Immature natural killer cell (primary cell): ENCODE measurements at regions not wholly inside any gene's neighbourhood (a gene's known extent, or its start where the extent isn't known, plus 50 kb on each side); places are given as distances from the start of the nearest gene placed in this dataset.
"Not testable (repeated sequence)": the region's sequence is repeated elsewhere in the genome, so short reads cannot be mapped to it uniquely, and the experiment has no call there.

Source experiments
- DNase-seq, 3 donors: peaks; one replicate each; pipeline ENCODE4 v3.0.0; 2022; ENCODE audit warnings: mixed read lengths in 1 of 3
- H3K27ac Mint-ChIP-seq, 6 donors: one replicate each; pipeline ENCODE4 v1.8.0; 2020; ENCODE audit warnings: mixed read lengths in 6 of 6, mild to moderate bottlenecking in 5 of 6, inconsistent platforms in 4 of 6, moderate library complexity in 3 of 6
- H3K27me3 Mint-ChIP-seq, 3 donors: one replicate each; pipeline ENCODE4 v1.8.0; 2020 to 2021; ENCODE audit warnings: low read depth in 3 of 3, mild to moderate bottlenecking in 3 of 3, mixed read lengths in 3 of 3, moderate library complexity in 3 of 3, inconsistent platforms in 1 of 3
- H3K36me3 Mint-ChIP-seq, 3 donors: one replicate each; pipeline ENCODE4 v1.8.0; 2020; ENCODE audit warnings: mixed read lengths in 3 of 3, inconsistent platforms in 2 of 3, mild to moderate bottlenecking in 2 of 3
- H3K4me1 Mint-ChIP-seq, 2 donors: one replicate each; pipeline ENCODE4 v1.8.0; 2020; ENCODE audit warnings: inconsistent platforms in 2 of 2, mild to moderate bottlenecking in 2 of 2, mixed read lengths in 2 of 2, moderate library complexity in 1 of 2
- H3K4me3 Mint-ChIP-seq, 5 donors: one replicate each; pipeline ENCODE4 v1.8.0; 2020; ENCODE audit warnings: mild to moderate bottlenecking in 5 of 5, mixed read lengths in 5 of 5, inconsistent platforms in 3 of 5, moderate library complexity in 3 of 5
- H3K9me3 Mint-ChIP-seq, 6 donors: one replicate each; pipeline ENCODE4 v1.8.0; 2020; ENCODE audit warnings: mild to moderate bottlenecking in 6 of 6, mixed read lengths in 6 of 6, inconsistent platforms in 4 of 6, moderate library complexity in 3 of 6

- H3K36me3 Mint-ChIP-seq = no peaks in the 10 kb centered on the region
- no peak for DNase-seq
- H3K27me3 Mint-ChIP-seq = no peaks in the 10 kb centered on the region
- H3K4me3 Mint-ChIP-seq = no peak overlapping the region
- no peaks in the 10 kb centered on the region for H3K4me1 Mint-ChIP-seq
- peaks cover 3 to 41% (median 32%) of the 10 kb centered on the region in 6 donors for H3K9me3 Mint-ChIP-seq
- no peak overlapping the region for H3K27ac Mint-ChIP-seq
These were observed 564.9 kb upstream of the TUSC1 start for GRCh38 chr9:26243029-26243697.

GRCh38 chr9:26240020-26240419 lies 561.8 kb upstream of the TUSC1 start:
- Mint-ChIP-seq H3K4me1 (no peaks in the 10 kb centered on the region), H3K27me3 (no peaks in the 10 kb centered on the region), H3K36me3 (no peaks in the 10 kb centered on the region), H3K4me3 (no peak overlapping the region), H3K27ac (no peak overlapping the region), H3K9me3 (peaks cover 0 to 45% (median 23%) of the 10 kb centered on the region in 6 donors)
- DNase-seq = no peak

- Mint-ChIP-seq H3K4me3 (no peak overlapping the region), H3K27ac (no peak overlapping the region), H3K27me3 (peaks cover 0 to under 1% (median 0%) of the 10 kb centered on the region in 3 donors), H3K9me3 (peaks cover 3 to 51% (median 21%) of the 10 kb centered on the region in 6 donors), H3K36me3 (no peaks in the 10 kb centered on the region), H3K4me1 (no peaks in the 10 kb centered on the region)
- no peak for DNase-seq
These were observed 559.0 kb upstream of the TUSC1 start for GRCh38 chr9:26237256-26237655.

GRCh38 chr9:26234865-26235264 lies 556.6 kb upstream of the TUSC1 start:
- H3K9me3 Mint-ChIP-seq = peaks cover 0 to 61% (median 21%) of the 10 kb centered on the region in 6 donors
- H3K4me1 Mint-ChIP-seq = no peaks in the 10 kb centered on the region
- H3K27ac Mint-ChIP-seq = no peak overlapping the region
- H3K36me3 Mint-ChIP-seq = no peaks in the 10 kb centered on the region
- H3K4me3 Mint-ChIP-seq = no peak overlapping the region
- H3K27me3 Mint-ChIP-seq = peaks cover 0 to 2% (median 0%) of the 10 kb centered on the region in 3 donors
- no peak for DNase-seq

GRCh38 chr9:26231391-26231790 lies 553.1 kb upstream of the TUSC1 start:
- Mint-ChIP-seq H3K4me3 (no peak overlapping the region), H3K36me3 (peaks cover 0 to 3% (median 0%) of the 10 kb centered on the region in 3 donors), H3K27me3 (peaks cover 0 to 2% (median 0%) of the 10 kb centered on the region in 3 donors), H3K27ac (no peak overlapping the region), H3K9me3 (peaks cover 1 to 63% (median 22%) of the 10 kb centered on the region in 6 donors), H3K4me1 (no peaks in the 10 kb centered on the region)
- no peak for DNase-seq

GRCh38 chr9:26229324-26230054 lies 551.2 kb upstream of the TUSC1 start:
- Mint-ChIP-seq H3K4me3 (no peak overlapping the region), H3K4me1 (no peaks in the 10 kb centered on the region), H3K27me3 (peaks cover 0 to 2% (median 0%) of the 10 kb centered on the region in 3 donors), H3K27ac (no peak overlapping the region), H3K9me3 (peaks cover 1 to 61% (median 20%) of the 10 kb centered on the region in 6 donors), H3K36me3 (peaks cover 0 to 3% (median 0%) of the 10 kb centered on the region in 3 donors)
- DNase-seq = no peak

GRCh38 chr9:26228273-26228672 lies 550.0 kb upstream of the TUSC1 start:
- Mint-ChIP-seq H3K4me3 (no peak overlapping the region), H3K27ac (no peak overlapping the region), H3K27me3 (peaks cover 0 to 2% (median 0%) of the 10 kb centered on the region in 3 donors), H3K9me3 (peaks cover 1 to 56% (median 16%) of the 10 kb centered on the region in 6 donors), H3K36me3 (peaks cover 0 to 3% (median 0%) of the 10 kb centered on the region in 3 donors), H3K4me1 (no peaks in the 10 kb centered on the region)
- DNase-seq = no peak

- H3K4me3 Mint-ChIP-seq = no peak overlapping the region
- H3K27ac Mint-ChIP-seq = no peak overlapping the region
- peaks cover 0 to 7% (median 2%) of the 10 kb centered on the region in 3 donors for H3K36me3 Mint-ChIP-seq
- DNase-seq = no peak
- H3K9me3 Mint-ChIP-seq = peaks cover 6 to 70% (median 41%) of the 10 kb centered on the region in 6 donors
- H3K4me1 Mint-ChIP-seq = no peaks in the 10 kb centered on the region
- peaks cover 0 to 5% (median 2%) of the 10 kb centered on the region in 3 donors for H3K27me3 Mint-ChIP-seq
These were observed 543.0 kb upstream of the TUSC1 start for GRCh38 chr9:26221290-26221689.

- Mint-ChIP-seq H3K27me3 (peaks cover 0 to 5% (median 2%) of the 10 kb centered on the region in 3 donors), H3K4me3 (no peak overlapping the region), H3K9me3 (peaks cover 6 to 70% (median 42%) of the 10 kb centered on the region in 6 donors), H3K27ac (no peak overlapping the region), H3K36me3 (peaks cover 0 to 7% (median 3%) of the 10 kb centered on the region in 3 donors), H3K4me1 (no peaks in the 10 kb centered on the region)
- DNase-seq = no peak
These were observed 542.1 kb upstream of the TUSC1 start for GRCh38 chr9:26220367-26220766.

GRCh38 chr9:26219961-26220360 lies 541.7 kb upstream of the TUSC1 start:
- peaks cover 0 to 7% (median 3%) of the 10 kb centered on the region in 3 donors for H3K36me3 Mint-ChIP-seq
- peaks cover 0 to 5% (median 2%) of the 10 kb centered on the region in 3 donors for H3K27me3 Mint-ChIP-seq
- H3K4me3 Mint-ChIP-seq = no peak overlapping the region
- H3K4me1 Mint-ChIP-seq = no peaks in the 10 kb centered on the region
- peaks cover 6 to 65% (median 41%) of the 10 kb centered on the region in 6 donors for H3K9me3 Mint-ChIP-seq
- DNase-seq = no peak
- no peak overlapping the region for H3K27ac Mint-ChIP-seq

GRCh38 chr9:26216702-26217101 lies 538.5 kb upstream of the TUSC1 start:
- Mint-ChIP-seq H3K9me3 (peaks cover 11 to 59% (median 42%) of the 10 kb centered on the region in 6 donors), H3K27ac (no peak overlapping the region), H3K4me1 (no peaks in the 10 kb centered on the region), H3K36me3 (peaks cover 0 to 7% (median 3%) of the 10 kb centered on the region in 3 donors), H3K4me3 (no peak overlapping the region), H3K27me3 (peaks cover 0 to 5% (median 2%) of the 10 kb centered on the region in 3 donors)
- no peak for DNase-seq

- not testable (repeated sequence) for DNase-seq, H3K36me3 Mint-ChIP-seq, H3K4me1 Mint-ChIP-seq, H3K4me3 Mint-ChIP-seq, H3K27me3 Mint-ChIP-seq, H3K27ac Mint-ChIP-seq
- peaks cover 10 to 59% (median 39%) of the 10 kb centered on the region in 6 donors for H3K9me3 Mint-ChIP-seq
These were observed 536.6 kb upstream of the TUSC1 start for GRCh38 chr9:26214713-26215444.

GRCh38 chr9:26210338-26210851 lies 532.2 kb upstream of the TUSC1 start:
- Mint-ChIP-seq H3K27ac (no peak overlapping the region), H3K27me3 (no peaks in the 10 kb centered on the region), H3K4me3 (no peak overlapping the region), H3K36me3 (no peaks in the 10 kb centered on the region), H3K9me3 (peaks cover 11 to 41% (median 32%) of the 10 kb centered on the region in 6 donors), H3K4me1 (no peaks in the 10 kb centered on the region)
- DNase-seq = no peak
